DOHH2 (cell line): ENCODE measurements at regions not wholly inside any gene's neighbourhood (a gene's known extent, or its start where the extent isn't known, plus 50 kb on each side); places are given as distances from the start of the nearest gene placed in this dataset.

Experiments
- H3F3A ChIP-seq: fragments of 200-600 bp; sonication (generic), shearing (Covaris generic); 2 replicates; pipeline ENCODE4 v1.6.0; 2016; ENCODE audit warnings: antibody characterized with exemption, mild to moderate bottlenecking; ENCODE audit not compliant: control insufficient read depth, insufficient read depth
- H3K27ac ChIP-seq: fragments of 200-600 bp; sonication (generic); 2 replicates; pipeline ENCODE4 v1.5.1; 2014; ENCODE audit warnings: low read depth, mild to moderate bottlenecking, low read length, moderate library complexity
- H3K27me3 ChIP-seq: fragments of 200-600 bp; sonication (generic); 2 replicates; pipeline ENCODE4 v1.6.1; 2014; ENCODE audit warnings: mild to moderate bottlenecking, low read length, mixed read lengths; ENCODE audit not compliant: control insufficient read depth
- H3K36me3 ChIP-seq: fragments of 200-600 bp; sonication (generic); 2 replicates; pipeline ENCODE4 v1.6.1; 2014; ENCODE audit warnings: mild to moderate bottlenecking, low read length, moderate library complexity, mixed read lengths; ENCODE audit not compliant: control insufficient read depth
- H3K4me1 ChIP-seq: fragments of 200-600 bp; sonication (generic); 2 replicates; pipeline ENCODE4 v1.6.1; 2014; ENCODE audit warnings: mild to moderate bottlenecking, low read length, mixed read lengths; ENCODE audit not compliant: control insufficient read depth
- H3K4me2 ChIP-seq: fragments of 200-600 bp; sonication (generic); 2 replicates; pipeline ENCODE4 v1.6.0; 2014; ENCODE audit warnings: mild to moderate bottlenecking, low read length, moderate library complexity
- H3K4me3 ChIP-seq: fragments of 200-600 bp; sonication (generic); 2 replicates; pipeline ENCODE4 v1.5.1; 2014; ENCODE audit warnings: mild to moderate bottlenecking, low read length, mixed read lengths
- H3K79me2 ChIP-seq: fragments of 200-600 bp; sonication (generic); 2 replicates; pipeline ENCODE4 v1.6.1; 2014; ENCODE audit warnings: mild to moderate bottlenecking, low read length, mixed read lengths; ENCODE audit not compliant: control insufficient read depth
- H3K9me2 ChIP-seq: fragments of 200-600 bp; sonication (generic); replicated peaks from 2 replicates; pipeline ENCODE4 v1.6.1; 2014; ENCODE audit warnings: mild to moderate bottlenecking, low read length, mixed read lengths; ENCODE audit not compliant: control insufficient read depth
- H3K9me3 ChIP-seq: fragments of 200-600 bp; sonication (generic); 2 replicates; pipeline ENCODE4 v1.6.1; 2014; ENCODE audit warnings: antibody characterized with exemption, low read length, mixed read lengths; ENCODE audit not compliant: control insufficient read depth, insufficient read depth
- H4K20me1 ChIP-seq: fragments of 200-600 bp; sonication (generic); 2 replicates; pipeline ENCODE4 v1.6.0; 2014; ENCODE audit warnings: low read depth, mild to moderate bottlenecking, antibody characterized with exemption, low read length, moderate library complexity; ENCODE audit not compliant: control insufficient read depth, insufficient read depth
- CTCF ChIP-seq: fragments of 200-600 bp; sonication (generic); IDR thresholded peaks from one replicate; pipeline ENCODE4 v1.5.1; 2014; ENCODE audit warnings: antibody characterized with exemption, mild to moderate bottlenecking, low read depth, low read length; ENCODE audit not compliant: poor library complexity, severe bottlenecking
- EZH2phosphoT487 ChIP-seq: fragments of 200-600 bp; sonication (generic); IDR thresholded peaks from 2 replicates; pipeline ENCODE4 v1.6.1; 2017; ENCODE audit warnings: borderline replicate concordance, mild to moderate bottlenecking, antibody characterized with exemption, low read length, moderate library complexity, mixed read lengths

DNA sequence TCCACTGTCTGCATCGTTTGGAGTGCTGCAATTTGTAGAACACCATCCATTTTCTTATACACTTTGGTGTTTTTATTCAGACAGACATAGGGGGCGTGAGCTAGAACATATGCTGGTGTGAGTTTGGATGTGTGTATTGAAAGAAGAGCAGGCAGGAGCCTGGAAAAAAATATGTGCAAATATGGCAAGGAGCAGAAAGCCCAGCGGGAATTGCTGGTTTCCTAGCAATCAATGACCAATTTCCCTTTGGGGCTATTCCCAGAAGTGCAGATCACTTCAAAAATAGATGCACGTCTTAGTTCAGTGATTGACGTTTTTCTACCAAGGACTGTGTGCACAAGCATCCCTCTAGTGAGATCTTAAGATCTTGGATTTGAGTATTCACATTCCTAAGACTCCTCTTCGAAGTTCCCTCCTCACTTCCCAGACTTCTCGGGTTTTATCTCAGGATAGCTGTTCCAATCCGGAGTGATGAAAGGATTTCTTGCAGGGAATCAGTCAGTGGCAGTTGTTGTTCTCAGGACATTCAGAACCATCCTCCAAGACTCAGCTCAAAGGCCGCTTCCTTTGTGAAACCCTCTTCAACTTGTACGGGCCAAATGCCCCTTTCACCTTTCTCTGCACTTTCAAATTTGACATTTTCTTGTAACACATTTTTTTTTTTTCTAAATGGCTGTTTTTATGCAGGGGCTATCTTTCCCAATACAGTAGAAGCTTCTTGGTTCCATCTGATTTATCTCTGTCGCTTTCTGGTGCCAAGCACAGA, 268.7 kb upstream of the ASIC2 start:
- Histone ChIP-seq H3F3A (no peaks in the 10 kb centered on the region), H3K9me2 (no peaks in the 10 kb centered on the region), H3K9me3 (no peaks in the 10 kb centered on the region), H3K36me3 (no peaks in the 10 kb centered on the region), H3K4me2 (no peak overlapping the region), H3K79me2 (no peaks in the 10 kb centered on the region), H3K4me3 (no peak overlapping the region), H3K27ac (no peak overlapping the region), H4K20me1 (no peaks in the 10 kb centered on the region), H3K27me3 (no peaks in the 10 kb centered on the region), H3K4me1 (no peaks in the 10 kb centered on the region)
- no peak for TF ChIP-seq EZH2phosphoT487
- TF ChIP-seq CTCF: no peak

DNA sequence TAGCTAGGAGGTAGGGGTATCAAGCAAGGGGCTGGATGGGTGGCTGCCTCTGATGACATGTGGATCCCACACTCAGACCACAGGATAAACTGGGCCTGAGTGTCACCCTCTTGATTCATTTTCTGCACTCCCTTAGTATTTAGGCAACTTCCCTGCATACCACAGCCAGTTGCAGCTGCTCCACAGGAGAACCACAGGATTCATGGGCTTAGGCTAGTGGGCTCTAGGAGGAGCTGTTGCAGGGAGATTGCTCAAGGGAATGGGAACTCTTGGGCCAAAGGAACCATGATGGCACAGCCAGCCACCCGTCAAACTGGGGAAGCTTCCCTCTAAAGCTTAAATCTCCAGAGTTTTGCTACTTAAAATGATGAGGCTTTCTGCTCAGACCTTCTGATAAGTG, 269.7 kb upstream of the ASIC2 start:
- no peaks in the 10 kb centered on the region for H3K9me3 ChIP-seq
- H3K4me2 ChIP-seq: no peak overlapping the region
- no peaks in the 10 kb centered on the region for H3K27me3 ChIP-seq
- H3K4me3 ChIP-seq: no peak overlapping the region
- no peaks in the 10 kb centered on the region for H3K9me2 ChIP-seq
- TF ChIP-seq CTCF (no peak), EZH2phosphoT487 (no peak)
- no peaks in the 10 kb centered on the region for H3K4me1 ChIP-seq
- no peak overlapping the region for H3K27ac ChIP-seq
- no peaks in the 10 kb centered on the region for H3K79me2 ChIP-seq
- H3F3A ChIP-seq: no peaks in the 10 kb centered on the region
- no peaks in the 10 kb centered on the region for H4K20me1 ChIP-seq
- H3K36me3 ChIP-seq: no peaks in the 10 kb centered on the region

DNA sequence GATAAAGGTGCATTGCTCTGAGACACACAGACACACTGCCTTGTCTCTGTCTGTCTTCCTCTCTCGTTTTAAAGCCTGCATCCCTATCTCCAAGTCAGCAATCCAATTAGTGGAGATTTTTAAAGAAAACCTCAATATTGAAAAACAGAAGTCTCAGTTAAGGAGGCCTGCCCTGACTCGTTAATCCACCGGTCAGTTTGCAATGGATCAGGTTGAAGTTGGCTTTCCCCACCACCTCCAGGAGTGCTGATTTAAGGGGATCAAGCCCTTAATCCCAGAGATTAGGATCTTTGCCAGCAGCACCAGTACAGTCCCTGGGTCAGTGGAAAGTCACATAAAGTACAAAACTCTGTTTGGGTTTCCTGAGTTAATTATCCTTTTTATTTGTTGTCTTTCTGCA, 271.1 kb upstream of the ASIC2 start:
- H3K27me3 ChIP-seq: no peaks in the 10 kb centered on the region
- H3K4me3 ChIP-seq: no peak overlapping the region
- no peaks in the 10 kb centered on the region for H3K9me3 ChIP-seq
- no peaks in the 10 kb centered on the region for H3K36me3 ChIP-seq
- H4K20me1 ChIP-seq: no peaks in the 10 kb centered on the region
- no peak for TF ChIP-seq CTCF
- no peak for TF ChIP-seq EZH2phosphoT487
- no peaks in the 10 kb centered on the region for H3K4me1 ChIP-seq
- H3K9me2 ChIP-seq: no peaks in the 10 kb centered on the region
- H3K4me2 ChIP-seq: no peak overlapping the region
- H3K79me2 ChIP-seq: no peaks in the 10 kb centered on the region
- no peak overlapping the region for H3K27ac ChIP-seq
- no peaks in the 10 kb centered on the region for H3F3A ChIP-seq
